ENCODE measurements at regions not wholly inside any gene's neighbourhood (a gene's known extent, or its start where the extent isn't known, plus 50 kb on each side); places are given as distances from the start of the nearest gene placed in this dataset.

GRCh38 chr4:71258323-71258722 is 80.5 kb upstream of the SLC4A4 start:
- Histone ChIP-seq H3K4me3 (no peak overlapping the region), H3K4me1 (peaks cover 44% of the 10 kb centered on the region), H3K36me3 (no peaks in the 10 kb centered on the region), H3K9me3 (no peaks in the 10 kb centered on the region), H3K27ac (no peak overlapping the region), H3K27me3 (no peaks in the 10 kb centered on the region)
- intact Hi-C loops (cut with DNase I) = no loop called here
- ATAC-seq = no peak
- no peak for TF ChIP-seq CTCF (IDR thresholded peaks at IDR 0.05)
- no peak for DNase-seq

- H3K27ac ChIP-seq = no peak overlapping the region
- intact Hi-C loops (cut with DNase I) = no loop called here
Measured at GRCh38 chr4:71259280-71259679, 79.5 kb upstream of the SLC4A4 start.

GRCh38 chr4:71259911-71260331 is 78.9 kb upstream of the SLC4A4 start:
- DNase-seq (no peak), ATAC-seq (peak; percentile 87)
- H3K27ac ChIP-seq = no peak overlapping the region
- H3K36me3 ChIP-seq = no peaks in the 10 kb centered on the region
- no peaks in the 10 kb centered on the region for H3K27me3 ChIP-seq
- H3K4me3 ChIP-seq = no peak overlapping the region
- peaks cover 29% of the 10 kb centered on the region for H3K4me1 ChIP-seq
- no peaks in the 10 kb centered on the region for H3K9me3 ChIP-seq
- intact Hi-C loops (cut with DNase I) = no loop called here
- TF ChIP-seq CTCF (IDR thresholded peaks at IDR 0.05) = no peak

More at GRCh38 chr4:71259280-71259679, 79.5 kb upstream of the SLC4A4 start:
- Histone ChIP-seq H3K4me1 (peaks cover 34% of the 10 kb centered on the region), H3K9me3 (no peaks in the 10 kb centered on the region), H3K27me3 (no peaks in the 10 kb centered on the region), H3K36me3 (no peaks in the 10 kb centered on the region), H3K4me3 (no peak overlapping the region)
- TF ChIP-seq CTCF (IDR thresholded peaks at IDR 0.05) = no peak
- peak; percentile 21 for ATAC-seq
- DNase-seq = no peak

- ATAC-seq (no peak), DNase-seq (no peak)
- intact Hi-C loops (cut with DNase I) = no loop called here
- H3K27ac ChIP-seq = peak overlapping the region; percentile 3
- no peak for TF ChIP-seq CTCF (IDR thresholded peaks at IDR 0.05)
- H3K27me3 ChIP-seq = no peaks in the 10 kb centered on the region
- no peaks in the 10 kb centered on the region for H3K36me3 ChIP-seq
- H3K4me3 ChIP-seq = no peak overlapping the region
- H3K4me1 ChIP-seq = peaks cover 29% of the 10 kb centered on the region
- H3K9me3 ChIP-seq = no peaks in the 10 kb centered on the region
Measured at GRCh38 chr4:71260544-71260943, 78.3 kb upstream of the SLC4A4 start.

GRCh38 chr4:71261001-71261400 is 77.8 kb upstream of the SLC4A4 start:
- intact Hi-C loops (cut with DNase I) = no loop called here
- DNase-seq (no peak), ATAC-seq (no peak)
- Histone ChIP-seq H3K27ac (no peak overlapping the region), H3K9me3 (no peaks in the 10 kb centered on the region), H3K27me3 (no peaks in the 10 kb centered on the region), H3K36me3 (no peaks in the 10 kb centered on the region), H3K4me1 (peaks cover 29% of the 10 kb centered on the region), H3K4me3 (no peak overlapping the region)
- TF ChIP-seq CTCF (IDR thresholded peaks at IDR 0.05) = no peak

- Histone ChIP-seq H3K9me3 (no peaks in the 10 kb centered on the region), H3K4me3 (no peak overlapping the region), H3K27ac (no peak overlapping the region), H3K4me1 (peaks cover 34% of the 10 kb centered on the region), H3K27me3 (no peaks in the 10 kb centered on the region), H3K36me3 (no peaks in the 10 kb centered on the region)
- intact Hi-C loops (cut with DNase I) = no loop called here
- TF ChIP-seq CTCF (IDR thresholded peaks at IDR 0.05) = no peak
- no peak for DNase-seq
- ATAC-seq = no peak
Measured at GRCh38 chr4:71261633-71262121, 77.1 kb upstream of the SLC4A4 start.

Data from upper lobe of right lung (tissue), 1 donor.